Spinal cord (tissue), 10 donors: ENCODE measurements at regions not wholly inside any gene's neighbourhood (a gene's known extent, or its start where the extent isn't known, plus 50 kb on each side); places are given as distances from the start of the nearest gene placed in this dataset. TPM values are rescaled to one million over a fixed set of nuclear protein-coding genes. Genes with fewer than 3 reads are reported as not detected.

Experiments used
- DNase-seq, 6 donors: peaks; one replicate each; pipeline versions ENCODE4 v3.0.0 to v3.0.0-alpha.2; 2013 to 2015; ENCODE audit warnings: low spot score in 6 of 6, low read depth in 4 of 6
- H3K27ac ChIP-seq: one replicate; pipeline ENCODE4 v1.5.1; 2013; ENCODE audit warnings: low read depth, low read length, control low read depth
- H3K27me3 ChIP-seq: one replicate; pipeline ENCODE4 v1.6.1; 2013; ENCODE audit warnings: low read length; ENCODE audit not compliant: control insufficient read depth, insufficient read depth
- H3K36me3 ChIP-seq: one replicate; pipeline ENCODE4 v1.6.1; 2013; ENCODE audit warnings: low read length; ENCODE audit not compliant: control insufficient read depth, insufficient read depth
- H3K4me1 ChIP-seq: one replicate; pipeline ENCODE4 v1.6.1; 2013; ENCODE audit warnings: low read length; ENCODE audit not compliant: control insufficient read depth, insufficient read depth
- H3K4me3 ChIP-seq: one replicate; pipeline ENCODE4 v1.5.1; 2013; ENCODE audit warnings: low read depth, low read length, control low read depth
- H3K9me3 ChIP-seq: one replicate; pipeline ENCODE4 v1.6.1; 2013; ENCODE audit warnings: low read length; ENCODE audit not compliant: control insufficient read depth, insufficient read depth
- WGBS: methylation state at CpG from one replicate; pipeline ENCODE4 v1.1.5; 2013; ENCODE audit warnings: missing lambda C conversion rate; ENCODE audit not compliant: insufficient coverage; 5-methylcytosine and 5-hydroxymethylcytosine counted together
- small RNA-seq: library from RNA; depleted of rRNA; stranded (forward); fragments of <200 nt; gene quantifications from one replicate; pipeline ENCODE3, GENCODE V24; 2014; ENCODE audit warnings: low replicate concordance
- donor health status: healthy.

DNA sequence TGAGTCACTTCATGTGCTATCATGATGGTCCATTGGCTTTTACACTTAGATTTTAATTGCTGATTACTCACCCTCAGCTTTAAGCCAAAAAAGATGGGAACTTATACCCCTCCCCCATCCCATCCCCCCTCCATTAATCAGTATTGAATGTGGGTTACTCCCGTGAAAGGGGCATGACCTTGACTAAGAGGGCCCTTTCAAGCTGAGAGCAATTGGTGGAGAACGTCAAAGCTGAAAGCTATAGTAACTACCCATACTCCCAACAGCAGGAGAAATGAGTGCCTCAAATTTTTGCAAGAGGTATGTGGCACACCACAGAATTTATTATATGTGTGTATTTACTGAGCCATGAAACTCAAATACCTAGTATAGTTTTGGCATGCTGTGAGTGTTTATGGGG lies 99.7 kb upstream of the CDH8 start:
- no peak for DNase-seq
- peaks cover 3% of the 10 kb centered on the region for H3K9me3 ChIP-seq
- no CpG with 5 or more reads among the region's 2 CpGs for WGBS
- no peaks in the 10 kb centered on the region for H3K4me1 ChIP-seq
- H3K27me3 ChIP-seq, result no peaks in the 10 kb centered on the region
- H3K4me3 ChIP-seq, result no peak overlapping the region
- no peak overlapping the region for H3K27ac ChIP-seq
- H3K36me3 ChIP-seq, result no peaks in the 10 kb centered on the region

DNA sequence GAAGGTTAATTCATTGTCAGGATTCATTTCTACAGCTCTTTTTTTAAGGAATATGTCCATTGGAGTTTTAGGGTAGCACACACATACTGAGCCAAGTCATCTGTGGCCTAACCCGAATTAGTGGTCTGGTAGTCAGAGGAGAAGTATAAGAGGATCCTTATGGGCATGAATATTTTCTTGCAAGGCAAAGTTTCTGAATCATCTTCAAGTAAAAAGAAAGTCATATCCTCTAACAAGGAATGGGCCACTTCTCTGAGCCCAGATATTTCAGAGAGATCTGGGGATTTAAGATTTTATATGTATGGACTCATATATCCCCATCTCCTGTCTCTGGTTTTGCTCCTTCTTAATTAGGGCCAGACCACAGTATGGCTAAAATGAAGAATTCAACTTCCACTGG lies 99.2 kb upstream of the CDH8 start:
- H3K4me1 ChIP-seq, result no peaks in the 10 kb centered on the region
- no peak for DNase-seq
- no peaks in the 10 kb centered on the region for H3K36me3 ChIP-seq
- H3K9me3 ChIP-seq, result peaks cover 3% of the 10 kb centered on the region
- H3K4me3 ChIP-seq, result no peak overlapping the region
- H3K27ac ChIP-seq, result no peak overlapping the region
- no CpG with 5 or more reads among the region's 1 CpG for WGBS
- no peaks in the 10 kb centered on the region for H3K27me3 ChIP-seq

DNA sequence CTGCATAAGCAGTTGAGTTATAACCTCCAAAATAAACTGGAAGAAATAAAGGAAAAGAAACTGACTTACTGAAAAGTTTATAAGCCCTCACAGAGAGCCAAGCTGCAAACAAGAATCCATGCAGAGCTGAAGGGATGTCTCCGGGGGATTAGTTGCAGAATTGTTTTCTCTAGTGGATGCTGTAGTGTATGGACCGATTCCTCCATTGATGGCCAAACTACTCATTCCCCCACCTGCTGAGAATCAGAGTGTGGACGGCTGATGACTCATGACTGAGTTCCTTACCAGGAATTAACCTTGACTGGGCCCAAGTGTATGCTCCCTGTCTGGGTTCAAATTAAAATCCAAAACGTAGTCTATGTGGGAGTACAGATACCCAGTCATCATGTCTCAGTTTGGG lies 93.9 kb upstream of the CDH8 start:
- Histone ChIP-seq H3K36me3 (no peaks in the 10 kb centered on the region), H3K27me3 (no peaks in the 10 kb centered on the region), H3K27ac (no peak overlapping the region), H3K4me3 (no peak overlapping the region), H3K4me1 (no peaks in the 10 kb centered on the region), H3K9me3 (peaks cover 3% of the 10 kb centered on the region)
- 84% methylated on average over 2 of the region's 4 CpGs for WGBS
- DNase-seq, result no peak

DNA sequence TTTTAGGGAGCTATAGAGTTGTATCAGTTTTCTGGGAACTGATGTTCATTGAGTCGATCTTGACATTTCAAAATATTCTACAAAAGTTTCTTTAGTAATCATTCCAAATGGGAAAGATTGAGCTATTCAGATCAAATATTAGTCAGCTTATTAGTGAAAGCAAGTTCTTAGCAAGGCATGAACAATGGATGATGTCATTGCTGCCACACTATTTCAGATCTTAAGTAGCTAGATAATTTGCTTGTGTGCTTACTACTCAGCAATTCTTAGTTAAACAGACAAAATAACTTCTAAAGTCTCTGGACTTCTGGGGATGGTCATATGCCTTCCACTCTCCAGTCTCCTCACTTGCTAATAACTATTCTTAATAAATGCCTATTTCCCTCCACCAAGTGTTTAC lies 69.0 kb upstream of the CDH8 start:
- Histone ChIP-seq H3K27ac (no peak overlapping the region), H3K4me1 (no peaks in the 10 kb centered on the region), H3K36me3 (no peaks in the 10 kb centered on the region), H3K4me3 (no peak overlapping the region), H3K9me3 (no peaks in the 10 kb centered on the region), H3K27me3 (no peaks in the 10 kb centered on the region)
- no peak for DNase-seq
- WGBS, result no CpG with 5 or more reads among the region's 1 CpG

DNA sequence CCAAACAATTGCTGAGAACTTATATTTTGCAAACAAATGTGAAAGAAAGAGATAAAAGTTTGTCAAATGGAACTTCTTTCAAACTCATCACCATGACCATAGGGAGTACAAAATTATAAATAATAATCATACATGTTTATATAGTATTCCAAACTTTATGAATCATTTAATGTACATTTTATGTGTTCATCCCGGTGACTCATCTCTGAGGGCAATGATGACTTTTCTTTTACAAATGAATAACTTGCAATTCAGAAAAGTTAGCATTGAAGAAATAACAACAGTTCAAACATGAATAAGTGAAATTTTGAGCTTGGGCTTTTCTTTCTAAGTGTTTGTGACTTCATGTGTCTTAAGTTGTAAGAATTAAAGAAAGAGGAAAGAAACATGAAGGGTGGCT lies 66.3 kb upstream of the CDH8 start:
- no CpG with 5 or more reads among the region's 1 CpG for WGBS
- Histone ChIP-seq H3K36me3 (no peaks in the 10 kb centered on the region), H3K9me3 (no peaks in the 10 kb centered on the region), H3K27me3 (no peaks in the 10 kb centered on the region), H3K4me3 (no peak overlapping the region), H3K27ac (no peak overlapping the region), H3K4me1 (no peaks in the 10 kb centered on the region)
- DNase-seq, result no peak

DNA sequence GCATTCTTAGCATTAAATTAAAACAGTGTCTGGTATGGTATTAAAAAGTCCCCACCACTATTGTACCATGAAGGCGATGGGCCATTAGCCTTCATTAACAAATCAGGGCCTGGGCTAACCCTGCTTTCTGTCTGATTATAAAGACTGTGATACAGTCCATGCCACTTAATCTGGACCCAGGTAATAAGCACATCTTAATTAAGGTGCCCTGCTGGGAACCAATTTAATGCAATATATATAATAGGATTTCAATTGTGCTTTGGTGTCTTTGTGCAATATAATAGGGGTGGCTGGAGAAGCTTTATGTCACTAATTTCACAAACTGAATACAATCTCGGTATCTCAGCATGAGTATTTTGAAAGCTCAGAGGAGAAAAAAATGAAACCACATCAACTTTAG lies 64.4 kb upstream of the CDH8 start:
- no peaks in the 10 kb centered on the region for H3K36me3 ChIP-seq
- H3K4me1 ChIP-seq, result no peaks in the 10 kb centered on the region
- no CpG with 5 or more reads among the region's 2 CpGs for WGBS
- H3K4me3 ChIP-seq, result no peak overlapping the region
- DNase-seq, result peak in 1 of 6 donors; percentile 82
- H3K27ac ChIP-seq, result no peak overlapping the region
- H3K9me3 ChIP-seq, result no peaks in the 10 kb centered on the region
- H3K27me3 ChIP-seq, result no peaks in the 10 kb centered on the region

DNA sequence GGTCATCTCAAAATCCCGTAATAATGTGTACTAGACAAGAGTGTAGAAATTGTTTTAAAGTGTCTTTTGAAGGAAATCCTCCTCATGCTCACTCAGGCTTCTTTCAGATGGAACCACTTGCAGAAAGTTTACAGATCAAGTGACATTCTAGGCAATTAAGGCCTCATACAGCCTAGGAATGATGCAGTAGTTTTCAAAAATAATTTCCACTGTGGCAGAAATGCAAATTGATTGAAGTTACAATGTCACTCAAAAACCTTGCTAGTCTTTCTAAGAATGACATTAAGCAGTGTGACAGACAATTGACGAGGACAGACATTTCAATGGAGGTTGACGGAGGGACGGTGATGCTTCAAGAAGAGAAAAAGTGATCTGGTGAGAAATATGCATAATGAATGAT lies 53.5 kb upstream of the CDH8 start:
- no peaks in the 10 kb centered on the region for H3K9me3 ChIP-seq
- DNase-seq, result no peak
- H3K36me3 ChIP-seq, result no peaks in the 10 kb centered on the region
- WGBS, result no CpG with 5 or more reads among the region's 4 CpGs
- no peak overlapping the region for H3K4me3 ChIP-seq
- H3K27me3 ChIP-seq, result no peaks in the 10 kb centered on the region
- no peaks in the 10 kb centered on the region for H3K4me1 ChIP-seq
- no peak overlapping the region for H3K27ac ChIP-seq

DNA sequence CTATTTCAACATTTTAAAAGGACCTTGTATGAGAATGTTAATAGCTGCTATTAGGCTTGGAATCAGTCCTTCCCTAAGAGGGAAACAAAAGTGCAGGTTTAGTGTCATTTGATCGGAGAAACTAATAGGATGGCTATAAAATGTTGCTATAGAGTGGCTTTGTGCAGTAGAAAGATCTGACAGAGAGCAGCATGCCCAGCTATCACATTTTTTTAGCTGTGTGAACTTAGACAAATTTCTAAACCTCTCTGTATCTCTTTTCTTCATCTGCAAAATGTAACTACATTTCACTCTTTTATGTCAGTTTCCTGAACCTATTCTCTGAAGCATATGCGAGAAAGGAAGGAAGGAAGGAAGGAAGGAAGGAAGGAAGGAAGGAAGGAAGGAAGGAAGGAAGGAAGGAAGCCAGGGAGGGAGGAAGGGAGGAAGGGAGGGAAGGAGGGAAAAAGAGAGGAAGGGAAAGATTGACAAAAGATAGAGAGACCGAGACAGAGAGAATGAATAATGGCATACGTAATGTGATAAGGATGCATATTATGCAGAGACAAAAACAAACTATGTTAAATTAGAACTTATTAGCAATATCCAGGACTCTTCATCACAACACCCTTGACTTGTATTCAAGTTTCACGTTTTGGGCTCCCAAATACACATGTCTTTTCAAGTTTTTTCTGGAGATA lies 52.6 kb upstream of the CDH8 start:
- H3K36me3 ChIP-seq, result no peaks in the 10 kb centered on the region
- H3K4me3 ChIP-seq, result no peak overlapping the region
- H3K27me3 ChIP-seq, result no peaks in the 10 kb centered on the region
- H3K9me3 ChIP-seq, result no peaks in the 10 kb centered on the region
- DNase-seq, result no peak
- H3K4me1 ChIP-seq, result no peaks in the 10 kb centered on the region
- 100% methylated on average over 1 of the region's 5 CpGs for WGBS
- H3K27ac ChIP-seq, result no peak overlapping the region

Small RNA genes in the stretch of these regions (small RNA-seq; reads per million reads assigned to genes)
- gene AC009101.1 (not detected), gene AC009161.2 (not detected), gene AC018846.1 (not detected), gene AC138305.3 (not detected), gene RNU6-21P (not detected)
